ENCODE measurements at regions not wholly inside any gene's neighbourhood (a gene's known extent, or its start where the extent isn't known, plus 50 kb on each side); places are given as distances from the start of the nearest gene placed in this dataset.

- DNase-seq = no peak
These were observed 297.8 kb upstream of the GYPC start for GRCh38 chr2:126358122-126358521.

DNA sequence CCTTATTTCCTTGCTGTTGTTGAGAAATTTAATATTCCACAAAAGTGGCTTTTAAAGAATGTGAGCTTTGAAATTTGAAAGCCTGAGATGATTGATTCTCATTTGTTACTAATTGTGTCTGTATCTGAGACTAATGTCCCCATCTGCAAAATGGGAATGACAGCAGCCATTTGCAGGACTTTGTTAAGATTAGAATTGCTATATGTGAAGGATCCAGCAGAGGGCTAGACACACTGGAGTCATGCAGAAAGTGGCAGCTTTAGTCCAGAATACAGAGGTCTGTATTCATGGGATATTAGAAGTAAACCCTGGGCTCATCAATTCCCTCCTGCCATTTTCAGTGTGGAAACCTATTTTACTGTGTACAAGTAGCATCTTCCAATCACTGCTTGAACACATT, 296.5 kb upstream of the GYPC start:
- DNase-seq = no peak

DNA sequence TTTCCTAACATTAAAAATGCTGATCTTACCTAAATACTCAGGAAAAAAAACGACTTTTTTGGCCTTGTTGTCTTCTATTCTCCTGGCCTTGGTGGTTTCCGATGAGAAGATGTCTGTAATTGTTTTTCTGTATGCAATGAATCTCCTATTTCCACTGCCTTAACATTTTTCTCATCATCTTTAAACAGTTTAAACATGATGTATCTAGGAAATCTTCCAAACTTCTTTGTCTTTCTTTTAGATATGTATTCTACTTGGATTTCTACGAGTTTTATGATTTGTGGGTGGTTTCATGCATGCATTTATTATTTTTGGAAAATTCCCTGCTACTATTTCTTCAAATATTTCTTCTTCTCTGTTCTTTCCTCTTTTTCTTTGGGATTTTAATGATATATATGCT, 288.6 kb upstream of the GYPC start:
- DNase-seq = no peak

GRCh38 chr2:126368758-126369157, 287.2 kb upstream of the GYPC start:
- DNase-seq = no peak

DNA sequence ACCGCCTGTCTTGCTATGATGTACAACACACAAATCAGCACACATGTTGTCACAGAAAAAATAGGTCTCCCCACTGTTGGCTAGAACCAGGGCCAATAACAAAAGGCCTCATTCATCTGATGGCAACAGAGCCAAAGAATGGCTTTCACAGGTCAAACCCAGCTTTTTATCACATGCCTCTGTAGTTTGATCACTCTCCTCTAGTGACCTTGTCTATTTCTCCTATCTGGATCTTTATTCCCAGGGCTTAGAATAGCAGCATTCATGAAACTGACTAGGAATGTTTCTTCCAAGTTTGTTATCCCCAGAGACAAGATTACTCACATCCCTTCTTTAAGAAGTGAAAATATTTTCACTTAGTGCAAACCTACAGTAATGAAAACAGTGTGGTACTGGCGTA, 285.8 kb upstream of the GYPC start:
- no peak for DNase-seq

DNA sequence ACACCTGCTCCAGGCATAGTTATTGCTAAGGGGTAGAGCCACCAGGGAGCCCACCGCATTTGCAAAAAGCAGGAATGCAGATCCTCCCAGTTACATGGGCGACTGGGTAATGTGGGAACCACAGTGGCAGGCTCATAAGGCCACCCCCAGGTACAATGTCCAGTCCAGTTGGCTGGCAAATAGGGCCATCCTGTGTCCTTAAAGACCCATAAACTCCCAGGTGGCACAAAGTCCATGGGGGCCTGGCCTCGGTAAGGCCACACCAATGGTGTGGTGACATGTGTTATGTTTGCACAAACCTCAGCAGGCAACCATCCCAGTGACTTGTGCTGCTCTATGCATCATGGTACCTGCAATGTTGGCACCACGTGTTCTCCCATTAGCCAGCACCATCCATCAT, 283.6 kb upstream of the GYPC start:
- DNase-seq = no peak

GRCh38 chr2:126378176-126378575, 277.8 kb upstream of the GYPC start:
- DNase-seq = no peak

GRCh38 chr2:126381091-126381490, 274.9 kb upstream of the GYPC start:
- DNase-seq = no peak

GRCh38 chr2:126382998-126383397, 273.0 kb upstream of the GYPC start:
- DNase-seq = no peak

- DNase-seq = no peak
These were observed 272.2 kb upstream of the GYPC start for GRCh38 chr2:126383800-126384199.

DNA sequence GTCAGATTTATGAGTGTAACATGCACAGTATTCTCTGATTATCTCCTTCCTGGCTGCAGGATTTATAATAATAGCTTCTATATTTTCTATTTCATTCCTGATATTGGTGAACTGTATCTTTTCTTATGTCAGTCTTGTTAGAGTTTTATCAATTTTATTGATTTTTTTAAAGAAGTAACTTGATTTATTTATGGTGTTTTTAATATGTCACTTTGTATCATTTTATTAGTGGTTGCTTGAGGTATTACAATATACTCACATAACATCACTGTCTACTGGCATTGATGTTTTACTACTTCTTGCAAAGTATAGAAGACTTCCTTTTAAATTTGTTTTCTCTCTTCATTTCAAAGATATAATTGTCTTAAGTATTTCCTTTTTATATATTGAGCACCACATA, 270.5 kb upstream of the GYPC start:
- no peak for DNase-seq

GRCh38 chr2:126385983-126386382, 270.0 kb upstream of the GYPC start:
- no peak for DNase-seq

DNA sequence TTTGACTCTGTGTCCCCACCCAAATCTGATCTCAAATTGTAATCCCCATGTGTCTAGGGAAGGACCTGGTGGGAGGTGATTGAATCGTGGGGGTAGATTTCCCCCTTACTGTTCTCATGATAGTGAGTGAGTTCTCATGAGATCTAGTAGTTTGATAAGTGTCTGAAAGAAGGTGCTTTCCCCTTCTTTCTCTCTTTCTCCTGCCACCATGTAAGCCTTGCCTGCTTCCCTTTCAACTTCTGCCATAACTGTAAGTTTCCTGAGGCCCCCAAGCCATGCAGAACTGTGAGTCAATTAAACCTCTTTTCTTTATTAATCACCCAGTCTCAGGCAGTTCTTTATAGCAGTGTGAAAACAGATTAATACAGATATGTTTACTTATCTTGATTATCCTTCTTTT, 266.5 kb upstream of the GYPC start:
- DNase-seq = no peak

- DNase-seq = no peak
These were observed 263.1 kb upstream of the GYPC start for GRCh38 chr2:126392889-126393288.

DNA sequence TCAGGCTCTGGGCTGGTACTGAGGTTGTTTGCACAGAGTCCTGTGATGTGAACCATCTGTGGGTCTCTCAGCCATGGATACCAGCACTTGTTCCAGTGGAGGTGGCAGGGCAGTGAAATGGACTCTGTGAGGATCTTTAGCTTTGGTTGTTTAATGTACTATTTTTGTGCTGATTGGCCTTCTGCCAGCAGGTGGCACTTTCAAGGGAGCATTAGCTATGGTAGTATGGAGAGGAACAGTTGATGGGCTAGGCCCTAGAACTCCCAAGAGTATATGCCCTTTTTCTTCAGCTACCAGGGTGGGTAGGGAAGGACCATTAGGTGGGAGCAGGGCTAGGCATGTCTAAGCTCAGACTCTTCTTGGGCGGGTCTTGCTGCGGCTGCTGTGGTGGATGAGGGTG, 257.0 kb upstream of the GYPC start:
- no peak for DNase-seq

GRCh38 chr2:126403039-126403628, 252.8 kb upstream of the GYPC start:
- no peak for DNase-seq

GRCh38 chr2:126406267-126406666, 249.7 kb upstream of the GYPC start:
- no peak for DNase-seq

DNA sequence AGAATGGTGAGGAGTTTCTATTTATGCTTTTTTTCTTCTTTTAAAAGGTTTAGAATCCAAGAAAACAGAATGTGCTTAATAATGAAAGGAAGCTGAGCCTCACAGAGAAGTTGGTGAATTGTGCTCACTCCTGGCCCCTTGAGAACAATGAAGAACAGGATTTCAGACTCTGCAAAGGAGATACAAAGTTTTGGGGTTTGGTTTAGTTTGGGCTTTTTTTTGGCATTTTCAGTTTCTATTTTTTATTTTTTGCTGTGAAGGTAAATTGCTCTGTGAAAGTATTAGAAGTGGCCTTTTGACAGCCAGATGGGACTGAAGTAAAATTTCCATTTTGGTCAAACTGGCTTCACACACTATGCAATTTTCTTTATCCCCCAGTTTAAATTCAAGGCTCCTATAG, 247.3 kb upstream of the GYPC start:
- DNase-seq = no peak

DNA sequence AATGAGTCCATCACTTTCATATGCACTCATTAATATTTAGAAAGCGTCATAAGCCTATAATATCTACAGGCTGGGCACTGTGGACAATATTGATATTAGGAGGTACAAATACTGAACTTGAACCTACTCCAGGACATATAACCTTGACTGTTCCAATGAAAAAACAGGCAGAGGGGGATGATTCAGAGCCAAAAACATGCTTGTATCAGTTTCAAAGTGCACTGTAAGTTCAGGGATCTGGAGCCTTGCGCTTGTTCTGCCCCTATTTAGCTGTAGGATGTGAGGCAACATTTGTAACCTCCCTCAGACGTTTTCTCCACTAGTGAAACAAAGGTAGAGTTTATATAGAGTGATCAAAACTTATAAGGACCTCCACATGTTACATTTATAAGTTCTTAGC, 246.1 kb upstream of the GYPC start:
- no peak for DNase-seq

- no peak for DNase-seq
These were observed 242.9 kb upstream of the GYPC start for GRCh38 chr2:126413079-126413478.

GRCh38 chr2:126419403-126419802, 236.6 kb upstream of the GYPC start:
- no peak for DNase-seq

DNA sequence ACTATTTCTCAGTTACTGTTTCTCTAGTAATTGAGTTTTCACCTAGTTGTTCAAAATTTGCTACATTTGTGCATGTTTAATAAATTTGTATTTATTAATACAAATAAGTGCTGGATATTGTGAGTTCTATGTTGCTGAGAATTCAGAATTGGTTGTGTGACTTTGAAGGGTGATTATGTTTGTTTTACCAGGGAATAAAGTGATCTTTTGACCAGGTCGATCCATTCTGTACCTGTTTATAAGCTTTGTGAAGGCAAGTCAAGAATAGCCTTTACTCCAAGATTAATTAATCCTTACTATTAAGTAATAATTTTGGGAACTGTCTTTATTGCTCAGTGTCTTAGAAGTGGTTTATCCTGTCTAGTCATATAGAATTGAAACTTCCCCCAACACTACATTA, 230.0 kb upstream of the GYPC start:
- no peak for DNase-seq

DNA sequence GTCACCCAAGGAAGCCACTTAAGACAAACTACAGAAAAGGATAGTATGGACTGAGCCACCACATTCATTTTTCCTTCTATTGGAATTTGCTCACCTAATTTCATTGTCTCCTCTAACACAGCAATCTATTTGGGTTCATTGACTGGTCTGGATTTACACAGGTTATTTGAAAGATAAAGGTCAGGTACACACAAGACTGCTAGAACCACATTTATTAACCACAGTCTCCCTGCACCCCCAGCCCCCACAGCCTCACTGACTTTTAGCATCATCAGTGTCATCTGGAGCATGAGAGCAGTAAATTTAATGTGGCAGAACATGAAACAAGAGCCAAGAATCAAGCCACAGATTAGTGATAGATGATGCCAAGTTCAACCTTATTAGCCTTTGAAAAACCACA, 226.9 kb upstream of the GYPC start:
- DNase-seq = no peak

GRCh38 chr2:126431136-126431535, 224.8 kb upstream of the GYPC start:
- no peak for DNase-seq

DNA sequence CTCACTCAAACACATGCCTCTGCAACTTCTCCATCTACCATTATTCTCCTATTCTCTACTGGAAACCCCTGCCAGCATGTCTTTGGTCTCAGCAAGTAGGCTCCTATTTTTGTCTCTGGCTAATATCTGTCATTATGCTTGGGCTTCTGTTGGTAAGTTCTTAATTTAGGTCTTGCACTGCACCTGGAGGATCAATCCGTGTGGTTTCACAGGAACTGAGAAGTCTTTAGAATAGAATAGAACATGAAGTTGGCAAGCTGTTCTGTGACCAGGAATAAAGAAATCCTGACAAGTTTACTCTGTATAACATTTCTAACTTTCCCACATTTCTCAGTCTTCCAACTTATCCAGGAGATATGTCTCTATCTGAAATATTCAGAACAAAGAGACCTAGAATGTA, 219.5 kb upstream of the GYPC start:
- no peak for DNase-seq

DNA sequence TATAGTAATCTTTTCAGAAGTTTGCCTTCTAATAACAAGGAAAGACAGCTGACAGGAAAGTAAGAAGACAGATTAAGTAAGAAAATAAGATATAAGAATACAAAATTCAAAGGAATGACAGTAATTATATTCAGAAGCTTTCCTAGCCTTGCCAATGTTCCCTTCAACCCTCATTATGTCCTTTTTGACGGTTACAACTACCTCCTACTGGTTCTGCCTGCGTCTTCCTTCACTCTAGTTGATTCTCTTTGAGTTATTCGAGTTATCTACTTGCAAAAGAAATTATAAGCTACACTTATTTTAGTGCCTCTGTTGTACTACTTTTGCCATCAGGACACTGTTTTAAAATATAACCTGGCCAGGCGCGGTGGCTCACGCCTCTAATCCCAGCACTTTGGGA, 218.9 kb upstream of the GYPC start:
- DNase-seq = no peak

All from activated CD4-positive, CD25-positive, alpha-beta regulatory T cell (primary cell).